ENCODE measurements at regions not wholly inside any gene's neighbourhood (a gene's known extent, or its start where the extent isn't known, plus 50 kb on each side); places are given as distances from the start of the nearest gene placed in this dataset.

DNA sequence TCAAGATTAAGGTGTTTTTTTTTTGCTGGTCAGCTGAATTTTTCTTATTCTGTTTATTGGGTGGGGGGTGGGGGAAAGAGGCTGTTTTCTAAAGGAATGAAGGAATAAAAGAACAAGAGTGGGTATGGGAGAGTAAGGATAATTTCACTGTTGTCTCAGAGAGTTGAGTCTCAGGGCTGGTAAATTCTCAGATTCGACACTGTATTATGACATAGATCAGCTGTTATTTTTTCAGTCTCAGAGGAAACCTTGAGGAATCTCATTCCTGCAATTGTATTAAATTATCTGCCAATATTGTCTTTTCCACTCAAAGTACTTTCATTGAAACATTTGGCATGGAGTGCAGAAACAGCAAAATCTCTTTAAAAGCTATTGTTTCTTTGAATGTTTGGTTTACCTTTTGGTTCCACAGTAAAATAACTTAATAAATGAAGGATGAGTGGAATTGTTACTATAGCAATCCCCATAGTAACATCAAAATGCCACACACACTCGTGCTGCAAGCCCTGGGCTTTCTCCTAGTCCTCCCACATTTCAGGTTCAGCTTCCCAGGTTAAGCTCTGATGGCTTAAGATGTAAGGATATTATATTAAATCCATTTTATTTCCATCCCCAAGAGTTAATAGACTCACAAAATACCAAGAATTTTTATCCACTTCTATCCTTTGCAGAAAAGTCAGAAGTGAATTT is 478.7 kb upstream of the TCF4 start:
- DNase-seq = no peak

- no peak for DNase-seq
Measured at GRCh38 chr18:56065086-56065485, 477.1 kb upstream of the TCF4 start.

- no peak for DNase-seq
Measured at GRCh38 chr18:56062931-56063330, 474.9 kb upstream of the TCF4 start.

GRCh38 chr18:56060967-56061541 is 473.1 kb upstream of the TCF4 start:
- no peak for DNase-seq

DNA sequence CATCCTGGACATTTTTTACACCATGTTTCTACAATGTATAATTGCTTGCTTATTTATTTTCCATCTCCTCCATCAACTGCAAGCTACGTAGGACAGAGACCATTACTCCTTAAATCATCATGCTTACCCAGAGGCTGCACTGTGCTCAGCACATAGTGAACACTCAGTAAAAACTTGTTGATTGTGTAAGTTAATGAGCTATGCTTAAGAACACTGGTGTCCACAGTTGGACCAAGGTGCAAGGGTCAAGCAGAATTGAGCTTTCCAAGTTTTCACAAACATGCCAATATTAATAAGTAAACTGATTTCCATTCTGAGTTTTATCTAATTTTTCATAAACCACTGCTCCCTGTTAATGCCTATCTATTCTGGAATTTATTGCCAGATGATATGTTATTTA is 464.2 kb upstream of the TCF4 start:
- DNase-seq = no peak

DNA sequence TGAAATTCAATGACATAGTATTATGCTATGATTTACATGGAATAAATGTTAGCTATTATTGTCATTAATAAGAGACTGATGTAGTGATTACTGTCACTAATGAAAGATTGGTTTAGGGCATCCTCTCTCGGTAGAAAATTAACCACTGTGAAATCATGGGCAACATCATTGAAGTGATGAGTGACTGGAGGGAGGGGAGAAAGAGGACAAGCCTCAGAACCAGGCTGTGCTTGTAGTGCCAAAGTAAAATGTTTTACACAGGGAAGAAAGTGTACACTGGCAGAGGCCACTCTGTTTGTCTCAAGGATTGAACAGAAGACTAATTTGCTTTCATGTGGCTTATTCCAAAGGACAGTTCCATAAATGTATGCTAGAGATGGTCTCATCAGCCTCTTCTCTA is 456.2 kb upstream of the TCF4 start:
- no peak for DNase-seq

DNA sequence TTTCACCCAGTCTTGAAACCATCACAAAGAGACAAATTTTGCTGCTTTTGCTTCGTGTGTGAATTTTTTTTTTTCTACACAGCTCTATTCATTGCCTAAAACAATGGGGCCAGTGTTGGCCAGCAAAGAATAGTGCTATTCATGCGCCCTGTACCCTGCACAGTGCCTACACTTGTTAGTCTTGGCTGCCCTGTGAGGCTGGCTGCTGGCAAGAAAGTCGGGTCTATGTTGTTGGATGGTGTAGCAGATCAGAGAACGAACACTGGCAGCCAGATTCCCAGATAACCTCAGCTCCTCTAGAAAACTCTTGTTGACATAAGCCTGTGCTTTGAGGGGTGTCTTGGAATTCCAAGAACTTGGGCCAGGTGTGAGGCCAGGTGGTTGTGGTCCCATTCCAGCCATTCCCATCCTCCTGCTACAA is 455.7 kb upstream of the TCF4 start:
- DNase-seq = no peak

GRCh38 chr18:56042915-56043536 is 455.0 kb upstream of the TCF4 start:
- no peak for DNase-seq

DNA sequence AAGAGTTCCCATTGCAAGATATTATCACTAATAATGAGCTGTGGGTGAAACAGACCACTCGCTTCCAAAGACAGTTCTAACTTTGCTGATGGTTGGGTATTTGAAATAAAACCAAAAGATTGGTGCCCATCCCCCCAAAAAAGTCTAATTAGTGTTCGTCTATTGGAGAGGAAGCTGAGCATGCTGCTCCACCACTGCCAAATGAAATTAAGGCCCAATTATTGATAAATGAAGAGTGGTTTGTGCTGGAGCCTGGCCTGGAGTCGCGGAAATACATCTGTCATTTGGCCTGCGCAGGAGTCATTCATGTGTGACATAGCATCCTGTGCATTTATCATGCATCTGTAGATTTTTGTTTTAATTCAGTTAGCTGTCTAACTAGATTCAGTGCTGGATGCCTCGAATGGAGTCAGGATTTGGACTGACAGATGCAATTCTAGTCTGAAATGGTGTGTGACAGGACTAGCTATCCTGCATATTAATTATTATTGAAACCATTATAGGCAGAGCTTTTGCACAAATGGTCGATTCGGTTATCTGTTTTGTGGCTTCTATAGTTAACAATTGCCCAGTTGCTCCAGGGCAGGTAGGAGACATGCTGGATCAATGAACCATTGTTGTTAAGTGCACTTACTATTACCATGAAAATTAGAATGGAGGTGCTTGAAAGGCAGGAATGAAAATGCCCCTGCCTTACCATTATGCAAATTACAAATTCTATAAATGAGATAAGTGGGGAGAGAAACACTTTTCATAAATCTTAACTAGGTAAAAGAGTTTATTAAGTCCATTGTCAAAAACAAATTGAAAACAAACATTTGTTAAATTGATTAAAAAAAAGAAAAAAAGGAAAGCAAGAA is 450.4 kb upstream of the TCF4 start:
- no peak for DNase-seq

DNA sequence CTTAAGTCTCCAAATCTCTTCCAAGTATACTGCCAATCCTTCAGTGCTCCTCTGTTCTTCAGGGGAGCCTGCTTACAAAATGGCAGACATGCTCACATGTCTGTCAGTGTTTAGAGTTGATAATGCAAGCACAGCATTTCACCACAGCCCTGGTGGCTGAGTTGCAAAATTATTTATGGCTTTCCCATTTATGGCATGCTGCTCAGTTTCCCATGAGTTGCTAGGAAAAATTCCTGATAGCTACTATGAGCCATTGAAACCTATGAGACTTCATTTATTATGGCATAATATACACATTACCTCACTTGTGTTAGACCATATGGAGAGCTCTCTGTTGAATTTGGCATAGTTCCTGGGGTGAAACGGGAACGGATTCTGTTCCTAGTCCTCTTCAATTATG is 448.7 kb upstream of the TCF4 start:
- peak; percentile 78 for DNase-seq

DNA sequence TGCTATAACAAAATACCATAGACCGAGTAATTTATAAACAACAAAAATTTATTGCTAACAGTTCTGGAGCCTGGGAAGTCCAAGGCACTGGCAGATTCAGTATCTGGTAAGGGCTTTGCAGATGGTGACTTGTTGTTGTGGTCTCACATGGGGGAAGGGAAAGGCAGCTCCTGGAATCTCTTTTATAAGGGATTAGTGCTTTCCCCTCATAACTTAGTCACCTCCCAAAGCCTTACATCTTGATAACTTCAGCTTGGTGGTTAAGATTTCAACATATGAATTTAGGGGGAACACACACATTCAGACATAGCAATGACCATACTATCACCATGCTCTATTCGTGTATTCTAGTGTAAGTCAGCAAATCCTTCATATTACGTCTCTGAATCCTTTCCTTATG is 447.6 kb upstream of the TCF4 start:
- DNase-seq = peak; percentile 24

DNA sequence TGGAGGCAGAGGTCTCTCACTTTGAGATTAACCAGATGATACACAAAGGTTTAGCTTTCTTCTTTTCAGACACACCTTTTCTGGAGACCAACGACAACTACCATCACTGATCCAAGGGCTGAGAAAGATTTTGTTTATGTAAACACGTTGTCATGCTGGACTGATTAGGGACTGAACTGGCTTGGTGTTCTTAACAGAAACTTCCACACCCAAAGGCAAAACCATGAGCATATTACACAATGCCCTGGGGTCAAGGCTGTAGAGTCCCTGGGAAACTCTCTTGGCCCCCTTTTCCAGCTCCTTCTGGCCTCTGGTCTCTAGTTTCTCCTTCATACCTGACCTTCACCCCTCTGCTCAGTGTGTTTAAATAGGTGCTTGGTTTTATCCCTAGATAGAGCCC is 447.0 kb upstream of the TCF4 start:
- DNase-seq = no peak

DNA sequence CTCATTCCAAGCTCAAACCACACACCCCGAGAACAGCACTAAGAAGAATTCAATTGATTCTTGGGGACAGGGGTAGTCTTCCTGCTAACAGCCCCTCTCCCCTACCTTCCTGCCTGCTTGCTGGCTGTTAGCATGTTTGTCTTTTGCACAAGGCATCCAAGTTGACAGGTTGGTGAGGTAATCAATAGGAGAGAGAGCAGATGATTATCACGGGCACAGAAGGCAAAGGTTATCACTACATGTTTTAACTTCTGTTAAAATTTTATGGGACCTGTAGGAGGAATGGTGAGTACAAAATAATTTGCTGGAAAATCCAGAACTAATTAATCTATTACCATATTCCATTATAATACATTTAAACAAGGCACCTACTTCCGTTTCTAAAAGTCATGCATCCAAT is 442.1 kb upstream of the TCF4 start:
- no peak for DNase-seq

DNA sequence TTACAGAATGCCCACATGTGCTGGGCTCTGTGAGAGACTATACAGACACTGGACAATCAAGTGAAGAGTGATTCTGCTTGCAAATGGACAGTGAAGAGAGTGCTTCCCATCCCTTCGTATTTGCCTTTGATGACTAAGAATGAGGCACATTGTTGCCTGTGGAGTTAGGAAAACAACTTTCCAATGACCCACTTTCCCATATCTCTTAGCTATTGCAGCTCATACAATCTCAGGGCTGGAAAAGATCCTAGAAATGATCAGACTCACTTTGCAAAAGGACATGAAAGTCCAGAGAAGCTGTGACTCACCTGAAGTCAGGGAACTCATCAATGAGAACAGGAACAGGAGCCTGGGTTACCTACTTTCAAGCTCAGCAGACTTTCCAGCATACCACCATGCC is 440.5 kb upstream of the TCF4 start:
- peak; percentile 26 for DNase-seq

DNA sequence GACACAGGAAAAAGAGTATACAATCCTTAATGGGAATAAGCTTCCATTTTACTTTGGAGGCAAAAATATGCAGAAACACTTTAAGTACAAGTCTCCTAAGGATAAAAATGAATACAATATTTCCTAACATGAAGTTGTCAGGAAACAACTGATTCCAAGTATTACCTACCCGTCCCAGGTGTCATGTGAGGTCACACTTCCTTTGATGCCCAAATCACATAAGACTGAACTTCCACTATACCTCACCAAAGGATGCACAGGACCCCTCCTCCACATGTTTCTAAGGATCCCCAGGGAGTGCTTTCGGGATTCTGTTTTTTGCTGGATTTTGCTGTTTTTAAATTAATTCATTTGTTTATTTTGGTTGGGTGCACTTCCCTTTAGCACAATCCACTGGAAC is 438.5 kb upstream of the TCF4 start:
- DNase-seq = no peak

GRCh38 chr18:56021809-56022195 is 433.8 kb upstream of the TCF4 start:
- no peak for DNase-seq

DNA sequence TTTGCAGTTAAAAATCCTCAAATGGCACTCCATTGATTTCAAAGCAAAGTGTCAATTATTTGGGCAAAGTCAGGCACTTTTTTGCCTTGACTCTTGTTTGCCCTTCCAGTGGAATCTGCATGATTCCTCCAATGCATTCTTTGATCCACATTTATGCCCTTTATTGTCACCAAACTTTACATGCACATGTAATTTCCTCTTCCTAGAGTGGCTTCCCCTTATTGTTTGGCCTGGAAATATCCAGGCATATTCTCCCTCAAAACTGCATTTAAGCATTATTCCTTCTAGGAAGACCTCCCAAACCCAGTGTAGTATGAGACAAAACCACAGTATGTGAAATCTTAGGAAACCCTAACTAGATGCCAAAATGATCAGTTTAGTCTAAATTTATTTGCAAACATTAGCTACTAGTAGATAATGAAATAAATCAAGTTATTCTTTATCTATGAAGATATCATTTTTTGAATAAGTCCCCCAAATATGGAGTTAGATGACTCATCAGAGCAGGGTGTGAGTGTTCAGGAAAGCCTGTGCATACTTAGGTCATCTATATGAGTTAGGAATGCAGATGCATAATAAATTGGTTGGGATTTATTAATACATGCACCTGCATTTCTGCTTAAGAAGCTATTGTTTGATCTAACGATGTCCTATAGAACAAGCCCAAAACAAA is 433.3 kb upstream of the TCF4 start:
- no peak for DNase-seq

GRCh38 chr18:56019908-56020307 is 431.9 kb upstream of the TCF4 start:
- no peak for DNase-seq

- DNase-seq = no peak
Measured at GRCh38 chr18:56019156-56019555, 431.2 kb upstream of the TCF4 start.

DNA sequence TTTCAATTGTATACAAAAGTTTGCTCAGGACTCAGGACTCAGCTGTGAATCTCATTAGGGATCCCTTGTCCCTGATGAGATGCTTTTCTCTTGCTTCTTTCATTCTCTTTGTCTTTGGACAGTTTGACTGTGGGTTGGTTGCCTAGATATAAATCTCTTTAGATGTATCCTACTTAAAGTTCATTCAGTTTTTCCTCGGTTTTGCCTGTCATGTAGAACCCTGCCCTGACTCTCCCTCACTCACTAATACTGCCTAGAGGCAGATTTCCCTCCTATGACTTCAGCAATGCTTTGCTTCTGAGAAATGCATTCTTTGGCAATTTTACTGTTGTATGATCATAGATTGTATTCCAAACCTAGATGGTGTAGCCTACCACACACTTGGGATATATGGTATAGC is 421.4 kb upstream of the TCF4 start:
- DNase-seq = no peak

GRCh38 chr18:56003720-56004088 is 415.7 kb upstream of the TCF4 start:
- no peak for DNase-seq

DNA sequence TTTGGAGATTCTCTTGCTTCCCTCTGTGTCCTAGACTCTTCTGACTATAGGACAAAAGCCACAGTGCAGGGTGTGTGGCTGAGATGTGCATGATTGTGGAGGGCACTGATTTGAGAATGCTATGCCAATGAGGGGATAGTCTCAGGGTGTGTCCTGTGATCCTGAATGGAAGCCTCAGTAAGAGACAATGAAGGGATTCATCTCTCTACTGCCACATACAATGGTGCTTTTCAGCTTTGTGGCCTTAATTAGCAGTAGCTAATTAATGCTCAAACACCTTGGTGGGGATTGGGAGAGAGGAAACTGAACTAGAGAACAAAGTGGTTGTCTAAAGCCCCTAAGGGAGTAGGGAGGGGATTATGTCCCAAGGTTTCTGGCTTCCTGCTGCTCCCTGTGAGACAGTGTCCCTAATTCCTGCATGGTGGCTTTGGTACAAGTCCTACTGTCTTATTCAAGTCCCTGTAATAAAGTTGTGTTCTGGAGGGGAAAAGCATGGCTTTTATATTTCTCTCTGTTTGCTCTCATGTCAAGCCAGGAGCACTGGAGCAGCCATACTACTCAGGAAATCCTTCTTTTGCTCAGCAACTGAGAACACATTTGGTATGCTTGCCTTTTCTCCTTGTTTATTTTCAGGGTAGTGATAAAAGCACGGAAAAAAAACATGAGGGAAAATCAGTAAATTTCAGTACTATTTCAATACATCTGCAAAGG is 415.2 kb upstream of the TCF4 start:
- DNase-seq = no peak

DNA sequence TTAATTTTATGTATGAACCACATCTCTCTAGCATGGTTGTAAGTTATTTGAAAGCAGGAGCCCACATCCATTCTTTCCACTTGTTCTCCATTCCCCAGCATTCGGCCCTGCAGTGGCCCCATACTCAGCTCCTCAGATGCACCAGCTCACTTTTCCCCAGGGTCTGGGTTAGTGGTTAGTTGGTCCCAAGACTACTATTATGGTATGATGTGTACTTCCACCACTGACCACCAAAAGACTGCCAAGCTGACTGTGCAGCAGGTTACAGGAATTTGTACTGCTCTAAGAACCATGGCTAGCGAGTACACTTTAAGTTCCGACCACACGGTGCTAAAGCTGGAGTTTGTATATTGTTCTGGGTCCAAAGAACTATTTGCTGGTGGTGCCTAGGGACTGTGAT is 413.6 kb upstream of the TCF4 start:
- DNase-seq = peak; percentile 60

Data from fibroblast of upper back skin (primary cell).